A673 (cell line): ENCODE measurements at regions not wholly inside any gene's neighbourhood (a gene's known extent, or its start where the extent isn't known, plus 50 kb on each side); places are given as distances from the start of the nearest gene placed in this dataset.

Experiments
- BruUV-seq: library from RNA; stranded (reverse); fragments of 400-500 nt; replicated peaks from 2 replicates; lab custom pipeline; 2021; lab: Mats Ljungman, UMichigan
- CTCF ChIA-PET: fragments of 300-600 bp; sonication (Branson Sonifier 250); formaldehyde crosslinking; loops from one replicate; lab custom pipeline; 2022; ENCODE audit warnings: antibody characterized with exemption; lab: Charles Lee
- POLR2A ChIA-PET: fragments of 300-600 bp; sonication (Branson Sonifier 250); formaldehyde crosslinking; loops from one replicate; lab custom pipeline; 2022; ENCODE audit warnings: antibody characterized with exemption; ENCODE audit not compliant: low non-redundant PET; lab: Charles Lee
- DNase-seq: peaks from one replicate; pipeline ENCODE4 v3.0.0-alpha.2; 2015; ENCODE audit warnings: low spot score
- H3K27ac ChIP-seq: fragments of 200-600 bp; sonication (generic); 2 replicates; pipeline ENCODE4 v1.5.1; 2016; ENCODE audit warnings: mixed run types, low read depth, mild to moderate bottlenecking, mixed read lengths, antibody characterized with exemption, low read length; ENCODE audit not compliant: poor library complexity, severe bottlenecking
- H3K27me3 ChIP-seq: fragments of 200-600 bp; sonication (generic); replicated peaks from 2 replicates; pipeline ENCODE4 v1.6.1; 2017; ENCODE audit warnings: mixed run types, low read depth, mild to moderate bottlenecking, mixed read lengths, antibody characterized with exemption, low read length; ENCODE audit not compliant: insufficient read depth, poor library complexity
- H3K36me3 ChIP-seq: fragments of 200-600 bp; sonication (generic); 2 replicates; pipeline ENCODE4 v1.6.1; 2016; ENCODE audit warnings: mixed run types, mild to moderate bottlenecking, mixed read lengths, antibody characterized with exemption, low read length; ENCODE audit not compliant: insufficient read depth, poor library complexity, severe bottlenecking
- H3K4me1 ChIP-seq: fragments of 200-600 bp; sonication (generic); 2 replicates; pipeline ENCODE4 v1.6.1; 2017; ENCODE audit warnings: mixed run types, mild to moderate bottlenecking, mixed read lengths, antibody characterized with exemption, low read length; ENCODE audit not compliant: insufficient read depth, poor library complexity, severe bottlenecking
- H3K4me3 ChIP-seq: fragments of 200-600 bp; sonication (generic); 2 replicates; pipeline ENCODE4 v1.5.1; 2016; ENCODE audit warnings: low read depth, mixed run types, mild to moderate bottlenecking, mixed read lengths, low read length; ENCODE audit not compliant: poor library complexity, severe bottlenecking
- H3K9me3 ChIP-seq: fragments of 200-600 bp; sonication (generic); 2 replicates; pipeline ENCODE4 v1.6.1; 2016; ENCODE audit warnings: mixed run types, low read depth, mild to moderate bottlenecking, mixed read lengths, antibody characterized with exemption, low read length; ENCODE audit not compliant: poor library complexity, severe bottlenecking
- CTCF ChIP-seq: fragments of 300-800, 200-600 bp; sonication (generic); conservative IDR thresholded peaks from 2 replicates; pipeline ENCODE4 v1.5.1; 2017; ENCODE audit warnings: low read depth, mild to moderate bottlenecking, antibody characterized with exemption, low read length, moderate library complexity, mixed read lengths
- EZH2 ChIP-seq: fragments of 200-600 bp; sonication (generic); IDR thresholded peaks from 2 replicates; pipeline ENCODE4 v1.6.1; 2017; ENCODE audit warnings: borderline replicate concordance, low read depth, mild to moderate bottlenecking, mixed read lengths, antibody characterized with exemption, low read length; ENCODE audit not compliant: poor library complexity, severe bottlenecking
- intact Hi-C: fragments of 100-400 bp; cut with micrococcal nuclease; formaldehyde crosslinking; loops from one replicate; pipeline ENCODE4 v1.10.0; 2022; ENCODE audit not compliant: unreplicated experiment

GRCh38 chr6:15132854-15133670, 112.8 kb upstream of the JARID2 start:
- Histone ChIP-seq H3K27ac (no peak overlapping the region), H3K36me3 (no peaks in the 10 kb centered on the region), H3K4me1 (no peaks in the 10 kb centered on the region), H3K9me3 (no peaks in the 10 kb centered on the region), H3K27me3 (no peaks in the 10 kb centered on the region), H3K4me3 (no peak overlapping the region)
- ChIA-PET POLR2A (no interaction called here), CTCF (no interaction called here)
- no TSS peak for BruUV-seq
- TF ChIP-seq CTCF (no peak), EZH2 (no peak)
- DNase-seq: peak; percentile 15
- intact Hi-C loops: no loop called here

- H3K27me3 ChIP-seq: no peaks in the 10 kb centered on the region
- no peaks in the 10 kb centered on the region for H3K9me3 ChIP-seq
- ChIA-PET POLR2A (no interaction called here), CTCF (no interaction called here)
- no peak overlapping the region for H3K4me3 ChIP-seq
- H3K36me3 ChIP-seq: no peaks in the 10 kb centered on the region
- no TSS peak for BruUV-seq
- no peak overlapping the region for H3K27ac ChIP-seq
- no peak for DNase-seq
- H3K4me1 ChIP-seq: no peaks in the 10 kb centered on the region
- no peak for TF ChIP-seq EZH2
- no peak for TF ChIP-seq CTCF
- intact Hi-C loops: no loop called here
Measured at GRCh38 chr6:15137086-15137485, 108.8 kb upstream of the JARID2 start.

- no peaks in the 10 kb centered on the region for H3K36me3 ChIP-seq
- H3K4me3 ChIP-seq: no peak overlapping the region
- no peaks in the 10 kb centered on the region for H3K4me1 ChIP-seq
- BruUV-seq: no TSS peak
- H3K9me3 ChIP-seq: no peaks in the 10 kb centered on the region
- intact Hi-C loops: no loop called here
- TF ChIP-seq CTCF: no peak
- TF ChIP-seq EZH2: no peak
- ChIA-PET POLR2A (no interaction called here), CTCF (no interaction called here)
- no peaks in the 10 kb centered on the region for H3K27me3 ChIP-seq
- H3K27ac ChIP-seq: no peak overlapping the region
- no peak for DNase-seq
Measured at GRCh38 chr6:15143086-15143485, 102.8 kb upstream of the JARID2 start.
